Uterus (tissue), 3 donors: ENCODE measurements at regions not wholly inside any gene's neighbourhood (a gene's known extent, or its start where the extent isn't known, plus 50 kb on each side); places are given as distances from the start of the nearest gene placed in this dataset.
"Not testable (repeated sequence)": the region's sequence is repeated elsewhere in the genome, so short reads cannot be mapped to it uniquely, and the experiment has no call there.

ENCODE experiments used
- DNase-seq, 2 donors: peaks; one replicate each; pipeline ENCODE4 v3.0.0-alpha.2; 2019 to 2020
- H3K27ac ChIP-seq, 2 donors: fragments of 200-600 bp; sonication (generic); 1 replicate in 1 of 2; 2 replicates in 1 of 2; pipeline ENCODE4 v1.5.1; 2016 to 2018
- H3K27me3 ChIP-seq, 2 donors: fragments of 200-600 bp; sonication (generic); one replicate each; pipeline ENCODE4 v1.5.1; 2018 to 2019; ENCODE audit warnings: control low read depth in 1 of 2
- H3K36me3 ChIP-seq, 2 donors: fragments of 200-600 bp; sonication (generic); one replicate each; pipeline ENCODE4 v1.5.1; 2019; ENCODE audit warnings: control low read depth in 1 of 2
- H3K4me1 ChIP-seq, 2 donors: fragments of 200-600 bp; sonication (generic); one replicate each; pipeline ENCODE4 v1.5.1; 2018 to 2019; ENCODE audit warnings: control low read depth in 1 of 2
- H3K4me3 ChIP-seq, 2 donors: fragments of 200-600 bp; sonication (generic); 1 replicate in 1 of 2; 2 replicates in 1 of 2; pipeline ENCODE4 v1.5.1; 2018 to 2019; ENCODE audit warnings: mild to moderate bottlenecking in 1 of 2
- H3K9me3 ChIP-seq, 2 donors: fragments of 200-600 bp; sonication (generic); one replicate each; pipeline ENCODE4 v1.5.1; 2019; ENCODE audit warnings: control low read depth in 1 of 2
- CTCF ChIP-seq, 4 experiments: fragments of 200-600 bp in 2 of 4; fragments of 450-650 bp in 2 of 4; sonication (generic) in 2 of 4; IDR thresholded peaks; one replicate each; pipeline ENCODE4 v1.5.1; 2016 to 2019; ENCODE audit warnings: antibody characterized with exemption in 4 of 4, mild to moderate bottlenecking in 2 of 4, moderate library complexity in 1 of 4
- POLR2A ChIP-seq, 2 donors: fragments of 450-650 bp; IDR thresholded peaks; one replicate each; pipeline ENCODE4 v1.6.1; 2016; ENCODE audit warnings: antibody characterized with exemption in 2 of 2, mild to moderate bottlenecking in 1 of 2, moderate library complexity in 1 of 2
- intact Hi-C: fragments of 100-400 bp; cut with DNase I; formaldehyde crosslinking; loops from one replicate; pipeline ENCODE4 v1.15.1; 2023; ENCODE audit warnings: low total_unique reads
- donor health status: DM: yes; HTN: yes; CAD: no.

- Histone ChIP-seq H3K4me3 (no peak overlapping the region), H3K9me3 (no peaks in the 10 kb centered on the region), H3K27me3 (no peaks in the 10 kb centered on the region), H3K4me1 (no peaks in the 10 kb centered on the region), H3K27ac (no peak overlapping the region), H3K36me3 (no peaks in the 10 kb centered on the region)
- intact Hi-C loops: no loop called here
- DNase-seq: no peak
- TF ChIP-seq CTCF (IDR thresholded peaks at IDR 0.05): no peak
- no peak for TF ChIP-seq POLR2A (IDR thresholded peaks at IDR 0.05)
Observed at GRCh38 chr18:40272630-40273231, 1682.3 kb upstream of the PIK3C3 start.

DNA sequence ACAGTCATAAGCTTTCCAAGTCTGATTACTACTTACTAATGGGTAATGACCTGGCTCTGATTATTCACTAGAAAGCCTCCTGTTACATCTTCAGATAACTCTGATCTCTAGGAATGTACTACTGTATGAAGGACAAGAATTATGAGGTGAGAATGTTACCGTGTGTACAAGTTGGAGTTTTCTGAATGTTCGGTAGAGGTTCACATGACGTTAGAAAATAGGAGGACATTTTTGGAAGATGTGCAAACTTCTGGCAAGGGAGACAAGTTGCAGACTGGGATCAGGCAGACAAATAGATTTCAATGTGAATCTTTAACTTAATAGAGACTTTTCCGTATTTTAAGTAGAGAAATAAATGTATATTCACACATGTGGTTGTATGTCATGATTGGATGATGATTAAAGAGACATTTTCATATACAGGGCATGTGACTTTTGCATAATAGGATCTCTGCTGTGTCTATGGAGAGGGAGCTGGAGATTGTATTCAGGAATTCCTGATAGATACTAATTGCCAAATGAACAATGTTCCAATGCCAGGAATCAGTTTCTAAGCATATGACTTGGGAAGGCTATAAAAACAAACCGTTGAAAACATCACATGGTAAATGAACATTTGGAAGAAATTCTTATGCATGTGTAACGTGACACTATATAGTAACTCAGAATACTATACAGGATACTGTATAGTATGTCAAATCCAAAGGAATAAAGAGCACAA, 1695.8 kb upstream of the PIK3C3 start:
- Histone ChIP-seq H3K4me3 (no peak overlapping the region), H3K27ac (no peak overlapping the region), H3K9me3 (no peaks in the 10 kb centered on the region), H3K4me1 (no peaks in the 10 kb centered on the region), H3K36me3 (no peaks in the 10 kb centered on the region), H3K27me3 (no peaks in the 10 kb centered on the region)
- DNase-seq: no peak
- TF ChIP-seq POLR2A (IDR thresholded peaks at IDR 0.05) (no peak), CTCF (IDR thresholded peaks at IDR 0.05) (no peak)
- intact Hi-C loops: no loop called here

GRCh38 chr18:40258311-40258710, 1696.7 kb upstream of the PIK3C3 start:
- no peaks in the 10 kb centered on the region for H3K36me3 ChIP-seq
- H3K4me1 ChIP-seq: no peaks in the 10 kb centered on the region
- no peaks in the 10 kb centered on the region for H3K27me3 ChIP-seq
- no peak overlapping the region for H3K4me3 ChIP-seq
- no peaks in the 10 kb centered on the region for H3K9me3 ChIP-seq
- H3K27ac ChIP-seq: no peak overlapping the region
- TF ChIP-seq CTCF (IDR thresholded peaks at IDR 0.05): no peak
- no peak for TF ChIP-seq POLR2A (IDR thresholded peaks at IDR 0.05)
- intact Hi-C loops: no loop called here
- no peak for DNase-seq

DNA sequence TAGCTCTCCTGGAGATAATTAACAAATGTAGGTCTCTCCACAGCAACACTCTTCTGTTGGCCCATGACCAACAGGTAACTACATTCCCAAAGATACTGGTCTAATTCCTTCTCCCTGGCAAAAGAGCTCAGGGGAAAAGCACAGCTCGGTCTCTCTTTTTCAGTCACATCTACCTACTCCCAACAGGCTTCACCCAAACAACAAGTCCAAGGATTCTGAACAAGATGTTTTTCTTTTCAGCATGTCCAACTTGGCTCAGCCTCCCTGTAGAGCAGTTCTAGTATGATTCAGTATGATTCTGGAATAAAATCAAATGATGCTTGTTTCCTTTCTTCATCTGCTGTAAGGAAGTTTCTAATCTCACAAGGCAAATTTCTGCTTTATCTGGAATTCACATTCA, 1704.8 kb upstream of the PIK3C3 start:
- no peak overlapping the region for H3K4me3 ChIP-seq
- H3K36me3 ChIP-seq: no peaks in the 10 kb centered on the region
- intact Hi-C loops: no loop called here
- no peak overlapping the region for H3K27ac ChIP-seq
- no peaks in the 10 kb centered on the region for H3K27me3 ChIP-seq
- no peak for TF ChIP-seq CTCF (IDR thresholded peaks at IDR 0.05)
- no peak for TF ChIP-seq POLR2A (IDR thresholded peaks at IDR 0.05)
- H3K9me3 ChIP-seq: no peaks in the 10 kb centered on the region
- no peaks in the 10 kb centered on the region for H3K4me1 ChIP-seq
- DNase-seq: no peak

- no peak overlapping the region for H3K4me3 ChIP-seq
- no peaks in the 10 kb centered on the region for H3K27me3 ChIP-seq
- no peaks in the 10 kb centered on the region for H3K36me3 ChIP-seq
- DNase-seq: no peak
- intact Hi-C loops: no loop called here
- no peaks in the 10 kb centered on the region for H3K9me3 ChIP-seq
- TF ChIP-seq CTCF (IDR thresholded peaks at IDR 0.05) (no peak), POLR2A (IDR thresholded peaks at IDR 0.05) (no peak)
- H3K27ac ChIP-seq: no peak overlapping the region
- H3K4me1 ChIP-seq: no peaks in the 10 kb centered on the region
Observed at GRCh38 chr18:40249390-40250080, 1705.5 kb upstream of the PIK3C3 start.

DNA sequence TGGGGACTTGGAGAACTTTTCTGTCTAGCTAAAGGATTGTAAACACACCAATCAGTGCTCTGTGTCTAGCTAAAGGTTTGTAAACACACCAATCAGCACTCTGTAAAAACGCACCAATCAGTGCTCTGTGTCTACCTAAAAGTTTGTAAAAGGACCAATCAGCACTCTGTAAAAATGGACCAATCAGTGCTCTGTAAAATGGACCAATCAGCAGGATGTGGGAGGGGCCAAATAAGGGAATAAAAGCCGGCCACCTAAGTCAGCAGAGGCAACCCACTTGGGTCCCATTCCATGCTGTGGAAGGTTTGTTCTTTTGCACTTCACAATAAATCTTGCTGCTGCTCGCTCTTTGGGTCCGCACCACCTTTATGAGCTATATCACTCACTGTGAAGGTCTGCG, 1709.4 kb upstream of the PIK3C3 start:
- H3K9me3 ChIP-seq, intact Hi-C loops, H3K27ac ChIP-seq, H3K36me3 ChIP-seq, H3K4me3 ChIP-seq, DNase-seq, H3K4me1 ChIP-seq, H3K27me3 ChIP-seq: not testable (repeated sequence)
